Prostate gland (tissue), 2 donors: ENCODE measurements at regions not wholly inside any gene's neighbourhood (a gene's known extent, or its start where the extent isn't known, plus 50 kb on each side); places are given as distances from the start of the nearest gene placed in this dataset.

Experiments used
- DNase-seq: peaks from one replicate; pipeline ENCODE4 v3.0.0-alpha.2; 2019; ENCODE audit warnings: low spot score
- H3K27ac ChIP-seq, 2 donors: fragments of 200-600 bp; sonication (generic); 2 replicates each; pipeline ENCODE4 v1.5.1; 2017 to 2019
- H3K27me3 ChIP-seq: fragments of 200-600 bp; sonication (generic); replicated peaks from 2 replicates; pipeline ENCODE4 v1.5.1; 2019; ENCODE audit not compliant: insufficient read depth
- H3K36me3 ChIP-seq, 2 donors: fragments of 200-600 bp; sonication (generic); 1 replicate in 1 of 2; 2 replicates in 1 of 2; pipeline versions ENCODE4 v1.5.1 to v1.8.1; 2017 to 2019
- H3K4me1 ChIP-seq: fragments of 200-600 bp; sonication (generic); replicated peaks from 2 replicates; pipeline ENCODE4 v1.5.1; 2019
- H3K4me3 ChIP-seq, 2 donors: fragments of 200-600 bp; sonication (generic); 2 replicates each; pipeline ENCODE4 v1.5.1; 2017 to 2019
- H3K9me3 ChIP-seq: fragments of 200-600 bp; sonication (generic); 2 replicates; pipeline ENCODE4 v1.5.1; 2017
- POLR2A ChIP-seq: fragments of 450-650 bp; IDR thresholded peaks from one replicate; pipeline ENCODE4 v1.6.1; 2016; ENCODE audit warnings: antibody characterized with exemption, mild to moderate bottlenecking
- POLR2AphosphoS5 ChIP-seq: sonication (generic); formaldehyde crosslinking; IDR thresholded peaks from one replicate; pipeline ENCODE4 v1.6.1; 2017; ENCODE audit warnings: antibody characterized with exemption
- WGBS: methylation state at CpG from one replicate; pipeline ENCODE4 v1.1.5; 2018; 5-methylcytosine and 5-hydroxymethylcytosine counted together
- intact Hi-C: fragments of 100-400 bp; cut with DNase I; formaldehyde crosslinking; loops from one replicate; pipeline ENCODE4 v1.14.2; 2022
- TF ChIP-seq, protein P1 (sequence below), 4 experiments: fragments of 200-600 bp in 2 of 4; fragments of 450-650 bp in 2 of 4; sonication (generic) in 2 of 4; IDR thresholded peaks; 1 replicate in 3 of 4; 2 replicates in 1 of 4; pipeline ENCODE4 v1.5.1; 2016 to 2019; ENCODE audit warnings: antibody characterized with exemption in 4 of 4, mild to moderate bottlenecking in 2 of 4, moderate library complexity in 2 of 4

- TF ChIP-seq, protein P1, sequence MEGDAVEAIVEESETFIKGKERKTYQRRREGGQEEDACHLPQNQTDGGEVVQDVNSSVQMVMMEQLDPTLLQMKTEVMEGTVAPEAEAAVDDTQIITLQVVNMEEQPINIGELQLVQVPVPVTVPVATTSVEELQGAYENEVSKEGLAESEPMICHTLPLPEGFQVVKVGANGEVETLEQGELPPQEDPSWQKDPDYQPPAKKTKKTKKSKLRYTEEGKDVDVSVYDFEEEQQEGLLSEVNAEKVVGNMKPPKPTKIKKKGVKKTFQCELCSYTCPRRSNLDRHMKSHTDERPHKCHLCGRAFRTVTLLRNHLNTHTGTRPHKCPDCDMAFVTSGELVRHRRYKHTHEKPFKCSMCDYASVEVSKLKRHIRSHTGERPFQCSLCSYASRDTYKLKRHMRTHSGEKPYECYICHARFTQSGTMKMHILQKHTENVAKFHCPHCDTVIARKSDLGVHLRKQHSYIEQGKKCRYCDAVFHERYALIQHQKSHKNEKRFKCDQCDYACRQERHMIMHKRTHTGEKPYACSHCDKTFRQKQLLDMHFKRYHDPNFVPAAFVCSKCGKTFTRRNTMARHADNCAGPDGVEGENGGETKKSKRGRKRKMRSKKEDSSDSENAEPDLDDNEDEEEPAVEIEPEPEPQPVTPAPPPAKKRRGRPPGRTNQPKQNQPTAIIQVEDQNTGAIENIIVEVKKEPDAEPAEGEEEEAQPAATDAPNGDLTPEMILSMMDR (IDR thresholded peaks at IDR 0.05) = no peak
- TF ChIP-seq POLR2AphosphoS5 = no peak
- no peak for TF ChIP-seq POLR2A
- Histone ChIP-seq H3K4me3 (no peak overlapping the region), H3K36me3 (no peaks in the 10 kb centered on the region), H3K27me3 (no peaks in the 10 kb centered on the region), H3K4me1 (no peaks in the 10 kb centered on the region), H3K27ac (no peak overlapping the region), H3K9me3 (no peaks in the 10 kb centered on the region)
- intact Hi-C loops = no loop called here
- DNase-seq = no peak
- WGBS = 89% methylated on average over 1 of the region's 1 CpG
Measured at GRCh38 chr1:193451001-193451400, 264.6 kb upstream of the B3GALT2 start.

DNA sequence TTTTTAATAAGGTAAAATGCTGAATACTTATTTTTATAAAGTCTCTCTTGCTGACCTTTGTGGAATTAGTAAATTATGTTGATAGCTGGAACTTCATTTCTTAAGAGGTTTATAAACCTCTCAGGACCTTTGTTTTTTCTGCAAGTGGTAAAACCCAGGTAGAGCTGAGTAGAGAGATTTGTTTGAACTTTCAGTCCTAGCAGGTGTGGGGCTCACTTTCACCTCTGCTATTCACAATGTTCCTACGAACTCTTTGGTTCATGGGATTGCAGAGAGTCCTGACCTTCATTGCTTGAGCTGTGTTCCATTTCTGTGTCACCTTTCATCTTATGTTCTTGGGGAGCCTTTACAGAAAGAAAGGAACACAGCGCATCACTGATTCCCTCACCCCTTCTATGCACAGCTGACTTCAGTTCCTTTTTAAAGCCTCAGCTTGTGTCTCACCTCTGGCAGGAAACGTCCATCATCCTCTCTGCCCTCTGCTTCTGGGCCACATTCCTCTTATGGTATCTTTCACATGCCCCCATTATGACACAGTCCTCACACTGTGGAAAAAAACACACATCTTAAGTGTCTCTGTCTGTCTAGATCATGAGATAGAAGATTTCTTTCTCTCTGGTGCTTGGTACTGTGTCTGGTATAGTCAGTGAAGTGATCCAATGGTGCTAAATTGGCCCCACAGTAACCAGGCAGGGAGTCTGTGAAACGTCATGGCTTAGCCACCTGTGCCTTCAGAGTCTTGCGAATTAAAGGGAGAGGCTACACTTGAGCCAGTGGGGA is 262.5 kb upstream of the B3GALT2 start:
- Histone ChIP-seq H3K4me1 (no peaks in the 10 kb centered on the region), H3K36me3 (no peaks in the 10 kb centered on the region), H3K27me3 (no peaks in the 10 kb centered on the region), H3K4me3 (no peak overlapping the region), H3K27ac (no peak overlapping the region), H3K9me3 (no peaks in the 10 kb centered on the region)
- intact Hi-C loops = no loop called here
- whole genome bisulfite sequencing = 70% methylated on average over 5 of the region's 5 CpGs
- TF ChIP-seq, protein P1 (IDR thresholded peaks at IDR 0.05) = no peak
- TF ChIP-seq POLR2AphosphoS5 = no peak
- no peak for TF ChIP-seq POLR2A
- no peak for DNase-seq

GRCh38 chr1:193443886-193444285 is 257.5 kb upstream of the B3GALT2 start:
- Histone ChIP-seq H3K27ac (no peak overlapping the region), H3K4me1 (no peaks in the 10 kb centered on the region), H3K27me3 (no peaks in the 10 kb centered on the region), H3K36me3 (no peaks in the 10 kb centered on the region), H3K4me3 (no peak overlapping the region), H3K9me3 (no peaks in the 10 kb centered on the region)
- no peak for TF ChIP-seq POLR2A
- TF ChIP-seq, protein P1 (IDR thresholded peaks at IDR 0.05) = no peak
- TF ChIP-seq POLR2AphosphoS5 = no peak
- 93% methylated on average over 2 of the region's 2 CpGs for WGBS
- intact Hi-C loops = no loop called here
- no peak for DNase-seq

DNA sequence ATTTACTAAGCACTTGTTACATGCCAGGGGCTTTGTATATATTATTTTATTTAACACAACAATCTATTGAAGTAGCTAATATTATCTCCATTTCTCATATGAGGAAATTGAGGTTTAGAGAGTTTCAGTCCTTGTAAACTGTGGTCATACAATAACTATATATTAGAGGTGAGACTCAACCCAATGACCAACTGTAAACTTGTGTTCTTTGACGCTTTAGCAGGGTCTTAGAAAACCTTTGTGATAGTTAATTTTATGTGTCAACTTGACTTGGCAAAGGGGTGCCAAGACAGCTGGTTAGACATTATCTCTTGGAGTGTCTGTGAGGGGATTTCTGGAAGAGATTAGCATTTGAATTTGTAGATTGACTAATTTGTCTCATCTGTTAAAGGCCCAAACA is 252.4 kb upstream of the B3GALT2 start:
- no peaks in the 10 kb centered on the region for H3K27me3 ChIP-seq
- no peaks in the 10 kb centered on the region for H3K36me3 ChIP-seq
- H3K4me3 ChIP-seq = no peak overlapping the region
- no peak for DNase-seq
- TF ChIP-seq, protein P1 (IDR thresholded peaks at IDR 0.05) = no peak
- TF ChIP-seq POLR2AphosphoS5 (no peak), POLR2A (no peak)
- H3K9me3 ChIP-seq = no peaks in the 10 kb centered on the region
- H3K4me1 ChIP-seq = no peaks in the 10 kb centered on the region
- intact Hi-C loops = no loop called here
- 91% methylated on average over 1 of the region's 1 CpG for WGBS
- no peak overlapping the region for H3K27ac ChIP-seq

DNA sequence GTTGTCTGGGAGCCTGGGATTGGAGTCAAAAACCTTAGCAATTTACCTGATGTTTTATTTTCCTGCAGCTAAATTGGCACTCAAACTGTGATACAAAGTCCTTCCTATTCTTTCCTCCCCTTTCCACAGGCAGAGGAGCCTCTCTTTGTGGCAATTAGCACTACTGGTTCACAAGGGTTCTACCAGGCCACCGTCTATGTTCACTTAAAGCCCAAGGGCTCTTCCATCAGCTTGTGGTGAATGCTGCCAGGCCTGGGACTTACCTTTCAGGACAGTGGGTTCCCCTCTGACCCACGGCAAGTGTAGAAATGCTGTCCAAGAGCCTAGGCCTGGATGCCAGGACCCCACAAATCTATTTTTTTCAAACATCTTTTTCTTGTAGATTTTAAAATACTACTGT is 251.9 kb upstream of the B3GALT2 start:
- WGBS = 73% methylated on average over 2 of the region's 2 CpGs
- no peak for DNase-seq
- H3K36me3 ChIP-seq = no peaks in the 10 kb centered on the region
- H3K27me3 ChIP-seq = no peaks in the 10 kb centered on the region
- TF ChIP-seq, protein P1 (IDR thresholded peaks at IDR 0.05) = no peak
- TF ChIP-seq POLR2A (no peak), POLR2AphosphoS5 (no peak)
- H3K9me3 ChIP-seq = no peaks in the 10 kb centered on the region
- no peaks in the 10 kb centered on the region for H3K4me1 ChIP-seq
- no peak overlapping the region for H3K4me3 ChIP-seq
- no peak overlapping the region for H3K27ac ChIP-seq
- intact Hi-C loops = no loop called here
